Central memory CD8-positive, alpha-beta T cell (primary cell): ENCODE measurements at regions not wholly inside any gene's neighbourhood (a gene's known extent, or its start where the extent isn't known, plus 50 kb on each side); places are given as distances from the start of the nearest gene placed in this dataset.
"Not testable (repeated sequence)": the region's sequence is repeated elsewhere in the genome, so short reads cannot be mapped to it uniquely, and the experiment has no call there.

Experiments used
- ATAC-seq: fragments of 150-1000 bp; cut with Tn5 transposase; replicated peaks from 2 replicates; pipeline ENCODE4 v1.10.0; 2022; ENCODE audit warnings: mild to moderate bottlenecking, moderate FRiP score, moderate number of reproducible peaks; ENCODE audit not compliant: poor library complexity, severe bottlenecking; ENCODE audit errors: extremely low read depth
- DNase-seq, 2 donors: peaks; one replicate each; pipeline ENCODE4 v3.0.0; 2021; ENCODE audit warnings: low spot score in 2 of 2
- H3K27ac Mint-ChIP-seq: one replicate; pipeline ENCODE4 v1.8.0; 2022; ENCODE audit warnings: low read depth, mild to moderate bottlenecking, moderate library complexity, mixed read lengths
- H3K27me3 Mint-ChIP-seq: one replicate; pipeline ENCODE4 v1.8.0; 2022; ENCODE audit warnings: mixed read lengths
- H3K36me3 Mint-ChIP-seq: one replicate; pipeline ENCODE4 v1.8.0; 2022; ENCODE audit warnings: mild to moderate bottlenecking, moderate library complexity, mixed read lengths; ENCODE audit not compliant: insufficient read depth
- H3K4me1 Mint-ChIP-seq: one replicate; pipeline ENCODE4 v1.8.0; 2022; ENCODE audit warnings: mixed read lengths
- H3K4me3 Mint-ChIP-seq: one replicate; pipeline ENCODE4 v1.8.0; 2022; ENCODE audit warnings: mild to moderate bottlenecking, moderate library complexity, mixed read lengths
- H3K9me3 Mint-ChIP-seq: one replicate; pipeline ENCODE4 v1.8.0; 2022; ENCODE audit warnings: mixed read lengths

DNA sequence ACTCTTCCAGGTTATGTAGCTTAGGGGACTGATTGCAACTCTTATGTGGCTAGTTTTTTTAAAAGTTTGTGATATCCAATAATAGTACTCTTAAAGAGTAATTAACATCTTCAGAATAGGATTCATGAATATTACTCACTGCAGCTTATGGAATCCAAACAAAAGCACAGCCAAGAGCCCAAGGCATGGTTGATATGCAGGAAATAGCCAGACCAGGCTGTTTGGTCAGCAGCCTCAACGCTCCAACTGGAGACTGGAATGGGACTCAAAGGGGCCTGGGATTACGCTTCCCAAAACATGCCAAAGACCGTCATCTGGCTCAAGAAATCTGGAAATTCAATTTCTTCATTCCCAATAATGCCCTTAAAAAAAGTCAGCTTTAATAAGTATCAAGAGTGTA, 268.6 kb downstream of the SEC61B start:
- Mint-ChIP-seq H3K4me1 (peaks cover 7% of the 10 kb centered on the region), H3K36me3 (no peaks in the 10 kb centered on the region), H3K4me3 (no peak overlapping the region), H3K9me3 (no peaks in the 10 kb centered on the region), H3K27me3 (peaks cover 85% of the 10 kb centered on the region), H3K27ac (no peak overlapping the region)
- ATAC-seq (no peak), DNase-seq (no peak)

- Mint-ChIP-seq H3K4me1 (peaks cover 7% of the 10 kb centered on the region), H3K36me3 (no peaks in the 10 kb centered on the region), H3K9me3 (no peaks in the 10 kb centered on the region), H3K4me3 (no peak overlapping the region), H3K27ac (no peak overlapping the region), H3K27me3 (peaks cover 85% of the 10 kb centered on the region)
- DNase-seq (no peak), ATAC-seq (no peak)
Observed at GRCh38 chr9:99491408-99492158, 269.5 kb downstream of the SEC61B start.

DNA sequence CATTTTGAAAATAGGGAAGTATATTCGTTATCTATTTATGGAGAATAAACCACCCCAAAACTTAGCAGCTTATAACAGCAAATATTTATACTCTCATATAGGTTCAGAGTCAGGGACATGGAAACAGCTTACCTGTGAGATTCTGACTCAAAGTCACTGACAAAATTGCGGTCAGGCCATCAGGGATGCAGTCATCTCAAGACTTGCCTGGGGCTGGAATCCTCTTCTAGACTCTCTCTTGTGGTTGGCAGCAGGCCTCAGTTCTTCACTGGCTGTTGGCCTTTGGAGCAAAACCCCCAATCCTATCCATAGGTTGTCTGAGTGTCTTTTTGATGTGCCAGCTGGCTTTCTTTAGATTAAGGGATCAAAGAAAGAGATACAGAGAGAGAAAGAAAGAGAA, 275.6 kb downstream of the SEC61B start:
- peaks cover 49% of the 10 kb centered on the region for H3K27me3 Mint-ChIP-seq
- no peaks in the 10 kb centered on the region for H3K9me3 Mint-ChIP-seq

DNA sequence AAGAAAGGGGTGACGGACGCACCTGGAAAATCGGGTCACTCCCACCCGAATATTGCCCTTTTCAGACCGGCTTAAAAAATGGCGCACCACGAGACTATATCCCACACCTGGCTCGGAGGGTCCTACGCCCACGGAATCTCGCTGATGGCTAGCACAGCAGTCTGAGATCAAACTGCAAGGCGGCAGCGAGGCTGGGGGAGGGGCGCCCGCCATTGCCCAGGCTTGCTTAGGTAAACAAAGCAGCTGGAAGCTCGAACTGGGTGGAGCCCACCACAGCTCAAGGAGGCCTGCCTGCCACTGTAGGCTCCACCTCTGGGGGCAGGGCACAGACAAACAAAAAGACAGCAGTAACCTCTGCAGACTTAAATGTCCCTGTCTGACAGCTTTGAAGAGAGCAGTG, 276.9 kb downstream of the SEC61B start:
- DNase-seq, H3K27ac Mint-ChIP-seq, H3K4me1 Mint-ChIP-seq, H3K36me3 Mint-ChIP-seq, H3K9me3 Mint-ChIP-seq, ATAC-seq, H3K4me3 Mint-ChIP-seq: not testable (repeated sequence)
- peaks cover 37% of the 10 kb centered on the region for H3K27me3 Mint-ChIP-seq

More for the DNA sequence above, 275.6 kb downstream of the SEC61B start:
- Mint-ChIP-seq H3K27ac (no peak overlapping the region), H3K4me1 (no peaks in the 10 kb centered on the region), H3K4me3 (no peak overlapping the region), H3K36me3 (no peaks in the 10 kb centered on the region)
- ATAC-seq (no peak), DNase-seq (no peak)

GRCh38 chr9:99505936-99506335, 283.9 kb downstream of the SEC61B start:
- DNase-seq = no peak
- Mint-ChIP-seq H3K4me3 (no peak overlapping the region), H3K9me3 (no peaks in the 10 kb centered on the region), H3K27me3 (peaks cover 30% of the 10 kb centered on the region), H3K36me3 (peaks cover 2% of the 10 kb centered on the region), H3K4me1 (no peaks in the 10 kb centered on the region), H3K27ac (no peak overlapping the region)
- ATAC-seq = no peak

DNA sequence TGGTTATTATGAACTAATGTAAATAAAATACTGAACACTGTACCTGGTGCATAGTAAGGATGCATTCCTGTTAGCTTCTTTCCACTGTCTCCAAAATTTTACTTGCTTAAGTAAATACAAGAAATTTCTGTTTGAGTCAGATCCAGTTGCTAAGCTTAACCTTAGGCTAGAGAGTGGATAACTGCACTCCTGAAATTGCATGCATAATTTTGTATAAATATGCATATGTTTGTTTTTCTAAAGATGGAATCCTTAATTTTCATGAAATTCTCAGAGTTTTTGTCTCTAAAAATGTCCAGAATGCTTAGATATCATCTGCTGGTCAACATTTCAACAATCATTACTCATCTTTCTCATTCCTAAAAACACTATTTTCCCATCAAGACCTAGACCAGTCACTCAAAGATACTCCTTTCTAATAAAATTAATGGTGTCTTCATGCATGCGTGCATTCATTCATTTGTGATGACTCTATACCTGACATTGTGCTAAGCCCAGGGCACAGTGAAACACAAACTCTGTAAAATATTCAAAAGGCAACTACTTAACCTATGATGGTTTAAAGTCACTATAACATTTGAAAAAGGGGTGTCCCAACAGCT, 284.8 kb downstream of the SEC61B start:
- Mint-ChIP-seq H3K36me3 (peaks cover 2% of the 10 kb centered on the region), H3K27me3 (peaks cover 30% of the 10 kb centered on the region), H3K27ac (no peak overlapping the region), H3K4me3 (no peak overlapping the region), H3K9me3 (no peaks in the 10 kb centered on the region), H3K4me1 (no peaks in the 10 kb centered on the region)
- DNase-seq (no peak), ATAC-seq (no peak)

DNA sequence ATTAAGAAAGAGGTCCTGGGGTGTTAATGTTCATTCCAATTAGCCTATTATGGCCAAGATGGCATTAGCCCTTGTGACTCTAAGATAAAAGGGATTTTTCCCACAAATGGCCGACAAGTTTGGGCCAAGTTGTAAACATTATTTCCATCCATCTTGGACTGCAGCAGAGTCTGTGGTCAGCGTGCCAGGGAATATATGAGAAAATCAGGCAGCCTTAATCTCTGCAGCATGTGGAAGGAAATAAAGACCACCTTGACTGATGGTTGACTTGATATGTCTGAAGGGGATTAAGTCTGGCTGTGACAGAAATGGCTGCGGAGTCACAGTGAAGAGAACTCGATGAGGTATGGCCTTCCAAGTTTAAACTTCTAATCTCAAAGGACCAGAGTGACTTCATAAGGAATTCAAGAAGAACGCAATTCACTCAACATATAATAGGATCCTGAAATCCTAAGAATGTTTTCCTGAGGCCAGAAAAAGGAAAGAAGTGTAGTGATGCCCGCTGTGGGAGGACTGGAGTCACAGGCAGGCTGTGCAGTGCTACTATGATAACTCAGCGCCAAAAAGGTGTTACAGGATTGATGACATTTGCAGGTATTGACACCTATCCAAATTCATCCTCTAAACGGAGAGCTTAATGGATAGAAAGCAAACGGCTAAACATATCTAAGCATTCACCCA, 287.1 kb downstream of the SEC61B start:
- peaks cover 2% of the 10 kb centered on the region for H3K36me3 Mint-ChIP-seq
- no peaks in the 10 kb centered on the region for H3K4me1 Mint-ChIP-seq
- H3K9me3 Mint-ChIP-seq = no peaks in the 10 kb centered on the region
- DNase-seq (no peak), ATAC-seq (no peak)
- H3K27me3 Mint-ChIP-seq = peaks cover 34% of the 10 kb centered on the region
- H3K4me3 Mint-ChIP-seq = no peak overlapping the region
- H3K27ac Mint-ChIP-seq = no peak overlapping the region

DNA sequence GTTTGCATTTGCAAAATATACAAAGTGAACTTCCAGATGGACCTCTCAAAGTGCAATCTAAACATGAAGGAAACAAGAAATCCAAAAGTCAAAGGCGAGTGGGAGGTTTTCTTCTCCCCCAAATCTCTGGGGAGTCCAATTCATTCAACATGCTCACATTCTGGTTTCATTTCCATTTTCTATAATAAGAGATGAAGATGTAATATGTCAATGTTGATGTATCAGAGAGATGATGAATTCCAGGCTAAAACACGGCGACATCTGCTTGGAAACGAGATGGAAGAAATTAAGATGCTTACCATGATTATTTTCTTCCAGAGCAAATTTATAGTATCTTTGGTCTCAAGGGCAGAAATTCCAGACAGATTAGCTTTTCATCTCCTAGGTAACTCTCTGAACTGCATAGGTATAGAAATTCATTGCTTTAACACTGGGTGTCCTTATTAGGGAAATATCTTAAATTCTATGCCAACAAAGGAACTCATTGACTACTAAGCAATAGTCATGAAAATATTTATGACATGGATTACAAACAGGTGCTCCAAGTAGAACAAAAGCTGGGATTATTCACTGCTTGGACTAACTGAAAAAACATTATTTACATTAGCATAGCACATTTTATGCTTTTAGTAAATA, 287.9 kb downstream of the SEC61B start:
- Mint-ChIP-seq H3K4me3 (no peak overlapping the region), H3K27ac (no peak overlapping the region), H3K27me3 (peaks cover 40% of the 10 kb centered on the region), H3K36me3 (peaks cover 2% of the 10 kb centered on the region), H3K9me3 (no peaks in the 10 kb centered on the region), H3K4me1 (no peaks in the 10 kb centered on the region)
- DNase-seq (no peak), ATAC-seq (no peak)

DNA sequence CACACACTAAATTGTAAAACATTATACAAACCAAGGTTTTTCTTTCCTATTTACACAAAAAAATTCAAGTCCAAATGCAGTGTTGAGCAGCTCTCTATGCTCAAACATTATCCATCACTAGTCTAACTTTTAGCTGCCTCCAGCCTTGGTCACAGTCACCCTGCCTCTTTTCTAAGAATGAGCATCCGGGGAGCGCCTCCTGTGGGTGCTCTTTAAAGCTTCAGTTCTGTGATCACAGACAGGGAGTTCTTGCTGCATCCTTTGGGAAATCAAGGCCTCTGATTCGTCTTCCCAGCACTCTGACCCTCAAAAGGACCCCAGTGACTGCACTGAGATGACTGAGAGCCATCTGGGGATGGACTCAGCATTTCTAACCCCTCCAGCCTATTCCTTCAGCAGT, 289.6 kb downstream of the SEC61B start:
- H3K36me3 Mint-ChIP-seq = peaks cover 2% of the 10 kb centered on the region
- peaks cover 30% of the 10 kb centered on the region for H3K27me3 Mint-ChIP-seq
- no peak overlapping the region for H3K4me3 Mint-ChIP-seq
- H3K4me1 Mint-ChIP-seq = no peaks in the 10 kb centered on the region
- DNase-seq (no peak), ATAC-seq (no peak)
- no peaks in the 10 kb centered on the region for H3K9me3 Mint-ChIP-seq
- H3K27ac Mint-ChIP-seq = no peak overlapping the region

DNA sequence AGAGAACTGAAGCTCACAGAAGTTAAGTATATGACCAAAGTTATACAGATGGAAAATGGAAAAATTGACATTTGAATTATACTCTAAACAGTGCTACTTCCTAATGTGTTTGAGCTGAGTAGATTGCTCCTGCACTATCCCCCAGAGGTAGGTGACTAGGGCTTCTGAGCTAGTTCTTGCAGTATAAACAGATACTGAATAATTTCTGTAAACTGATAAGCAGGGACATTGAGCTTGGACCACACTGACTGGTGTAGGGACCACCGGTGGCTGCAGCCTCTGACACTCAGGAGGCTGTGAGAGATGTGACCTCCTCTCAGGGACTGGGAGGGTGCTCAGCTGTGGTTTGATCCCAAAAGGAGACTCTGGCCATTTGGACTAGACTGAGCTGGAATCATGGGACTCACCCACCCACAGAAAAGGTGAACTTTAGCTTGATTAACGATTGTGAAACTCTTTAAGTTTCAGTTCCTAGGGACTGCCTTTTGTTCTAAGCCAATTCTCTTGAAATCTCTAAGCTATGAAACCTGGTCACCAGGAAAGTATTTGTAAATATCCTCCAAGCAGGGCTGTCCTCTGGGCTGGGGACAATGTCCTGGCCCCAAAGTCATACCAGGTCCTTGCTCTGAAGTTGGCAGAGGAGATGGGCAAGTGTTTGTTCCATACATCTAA, 291.5 kb downstream of the SEC61B start:
- ATAC-seq (no peak), DNase-seq (no peak)
- H3K4me1 Mint-ChIP-seq = no peaks in the 10 kb centered on the region
- peaks cover 12% of the 10 kb centered on the region for H3K27me3 Mint-ChIP-seq
- no peak overlapping the region for H3K27ac Mint-ChIP-seq
- no peaks in the 10 kb centered on the region for H3K9me3 Mint-ChIP-seq
- H3K4me3 Mint-ChIP-seq = no peak overlapping the region
- peaks cover under 1% of the 10 kb centered on the region for H3K36me3 Mint-ChIP-seq

GRCh38 chr9:99515093-99515492, 293.0 kb downstream of the SEC61B start:
- ATAC-seq (no peak), DNase-seq (no peak)
- Mint-ChIP-seq H3K9me3 (no peaks in the 10 kb centered on the region), H3K4me3 (no peak overlapping the region), H3K36me3 (no peaks in the 10 kb centered on the region), H3K27me3 (peaks cover 18% of the 10 kb centered on the region), H3K4me1 (no peaks in the 10 kb centered on the region), H3K27ac (no peak overlapping the region)

- Mint-ChIP-seq H3K4me1 (no peaks in the 10 kb centered on the region), H3K27ac (no peak overlapping the region), H3K36me3 (no peaks in the 10 kb centered on the region), H3K4me3 (no peak overlapping the region), H3K27me3 (peaks cover 25% of the 10 kb centered on the region), H3K9me3 (no peaks in the 10 kb centered on the region)
- DNase-seq (no peak), ATAC-seq (no peak)
Observed at GRCh38 chr9:99515895-99516656, 294.0 kb downstream of the SEC61B start.
